Common myeloid progenitor, CD34-positive (primary cell): ENCODE measurements at regions not wholly inside any gene's neighbourhood (a gene's known extent, or its start where the extent isn't known, plus 50 kb on each side); places are given as distances from the start of the nearest gene placed in this dataset.

Source experiments
- CTCF ChIA-PET: fragments of 350-600 bp; sonication (Branson Sonifier 250); formaldehyde crosslinking; loops from one replicate; lab custom pipeline; 2021; ENCODE audit warnings: antibody characterized with exemption; lab: Charles Lee
- POLR2A ChIA-PET: fragments of 350-600 bp; sonication (Branson Sonifier 250); formaldehyde crosslinking; loops from one replicate; lab custom pipeline; 2021; ENCODE audit warnings: antibody characterized with exemption; lab: Charles Lee
- DNase-seq, 3 donors: peaks; one replicate each; pipeline versions ENCODE4 v3.0.0 to v3.0.0-alpha.2; 2013
- H3K27ac ChIP-seq, 2 experiments: 1 replicate in 1 of 2; 2 replicates in 1 of 2; pipeline ENCODE4 v1.7.0; 2013; ENCODE audit warnings: inconsistent platforms in 2 of 2, low read length in 2 of 2, mild to moderate bottlenecking in 2 of 2, low read depth in 1 of 2, moderate library complexity in 1 of 2; ENCODE audit not compliant: severe bottlenecking in 2 of 2, insufficient read depth in 1 of 2, poor library complexity in 1 of 2
- H3K27me3 ChIP-seq, 5 experiments: replicated peaks in 2 of 5; 1 replicate in 3 of 5; 2 replicates in 2 of 5; pipeline versions ENCODE4 v1.6.1 to v1.7.0; 2013; ENCODE audit warnings: low read length in 4 of 5, mild to moderate bottlenecking in 2 of 5, moderate library complexity in 2 of 5, inconsistent platforms in 1 of 5; ENCODE audit not compliant: insufficient read depth in 5 of 5, control insufficient read depth in 4 of 5
- H3K36me3 ChIP-seq, 4 experiments: 1 replicate in 2 of 4; 2 replicates in 2 of 4; pipeline versions ENCODE4 v1.6.1 to v1.7.0; 2013; ENCODE audit warnings: low read length in 3 of 4, control low read depth in 1 of 4, mild to moderate bottlenecking in 1 of 4; ENCODE audit not compliant: control insufficient read depth in 4 of 4, insufficient read depth in 4 of 4
- H3K4me1 ChIP-seq, 4 experiments: 1 replicate in 3 of 4; 2 replicates in 1 of 4; pipeline versions ENCODE4 v1.6.1 to v1.7.1; 2013; ENCODE audit warnings: low read length in 3 of 4, mild to moderate bottlenecking in 3 of 4, control low read depth in 1 of 4, inconsistent platforms in 1 of 4, moderate library complexity in 1 of 4; ENCODE audit not compliant: control insufficient read depth in 4 of 4, insufficient read depth in 4 of 4; ENCODE audit errors: control extremely low read depth in 1 of 4
- H3K4me3 ChIP-seq, 7 experiments: 1 replicate in 4 of 7; 2 replicates in 3 of 7; pipeline versions ENCODE4 v1.5.1 to v1.7.0; 2013; ENCODE audit warnings: mild to moderate bottlenecking in 7 of 7, low read length in 6 of 7, moderate library complexity in 6 of 7, inconsistent platforms in 2 of 7, low read depth in 2 of 7, control low read depth in 1 of 7; ENCODE audit not compliant: insufficient read depth in 4 of 7, control insufficient read depth in 1 of 7; ENCODE audit errors: extremely low read depth in 1 of 7
- H3K9me3 ChIP-seq, 5 experiments: 1 replicate in 4 of 5; 2 replicates in 1 of 5; pipeline versions ENCODE4 v1.6.1 to v1.7.1; 2013; ENCODE audit warnings: low read length in 4 of 5, mild to moderate bottlenecking in 2 of 5, inconsistent platforms in 1 of 5, low read depth in 1 of 5, moderate library complexity in 1 of 5; ENCODE audit not compliant: control insufficient read depth in 4 of 5, insufficient read depth in 2 of 5; ENCODE audit errors: control extremely low read depth in 1 of 5
- WGBS: methylation state at CpG from one replicate; pipeline ENCODE4 v1.1.5; 2013; ENCODE audit not compliant: insufficient coverage; 5-methylcytosine and 5-hydroxymethylcytosine counted together

DNA sequence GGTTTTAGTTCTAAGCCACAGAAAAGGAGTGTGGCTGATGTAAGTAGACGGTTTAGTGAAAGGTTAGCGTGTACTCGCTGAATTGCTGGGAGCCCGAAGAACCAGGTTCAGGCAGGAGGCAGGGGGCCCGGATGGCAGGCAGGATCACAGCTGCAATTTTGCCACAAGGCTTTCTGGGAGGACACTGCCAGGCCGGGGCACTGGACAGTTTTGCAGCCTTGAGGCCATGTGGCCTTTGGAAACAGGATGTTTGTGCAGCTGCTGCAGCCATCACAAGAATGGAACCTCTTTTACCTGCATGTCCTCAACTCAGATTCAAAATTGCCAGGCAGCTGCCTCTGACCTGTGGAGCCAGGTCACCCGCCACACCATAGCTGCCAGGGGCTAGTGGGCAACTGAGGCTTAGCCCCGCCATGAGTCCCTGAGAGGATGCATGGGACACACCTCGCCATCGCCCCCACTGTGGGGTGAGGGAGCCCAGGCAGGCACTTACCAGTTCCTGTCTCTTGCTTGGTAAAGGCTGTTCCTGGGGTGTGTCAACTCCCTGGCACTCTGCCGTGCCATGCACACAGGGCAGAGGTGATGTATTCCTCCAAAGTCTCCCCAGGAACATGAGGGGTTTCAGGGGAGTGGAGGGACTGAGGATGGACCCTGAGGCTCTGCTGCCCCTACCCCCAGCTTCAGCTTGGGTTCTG lies 188.6 kb downstream of the RPS24 start:
- CTCF ChIA-PET: interaction anchor here (1.4 to 7.1 kb wide), 5 partner anchors 10 to 80 kb away, joined by 4 to 25 read pairs (median 5); no protein-coding TSS in a partner anchor
- WGBS: 93% methylated on average over 9 of the region's 11 CpGs
- POLR2A ChIA-PET: no interaction called here

DNA sequence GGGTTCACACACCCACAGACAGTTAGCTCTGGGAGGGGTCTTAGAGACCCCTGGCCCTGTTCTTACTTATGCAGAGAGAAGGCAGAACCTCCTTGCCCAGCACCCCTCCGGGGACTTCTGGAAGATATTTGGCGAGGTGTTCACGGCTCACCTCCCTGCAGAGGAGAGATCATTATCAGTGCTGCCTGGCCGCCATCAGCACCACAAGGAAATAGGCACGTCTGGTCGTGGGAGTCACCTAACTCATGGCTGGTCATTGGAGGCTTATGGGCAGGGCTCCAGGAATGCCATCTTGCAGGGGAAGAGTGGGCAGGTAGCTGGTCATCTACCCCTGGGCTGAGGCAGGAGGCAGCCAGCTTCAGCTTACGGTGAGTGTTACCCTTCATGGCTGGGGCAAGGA lies 189.4 kb downstream of the RPS24 start:
- no peaks in the 10 kb centered on the region for H3K36me3 ChIP-seq
- no peaks in the 10 kb centered on the region for H3K27me3 ChIP-seq
- WGBS: 83% methylated on average over 7 of the region's 7 CpGs
- H3K4me3 ChIP-seq: no peak overlapping the region
- no peak for DNase-seq
- peaks cover 0 to 4% (median 1%) of the 10 kb centered on the region in 4 experiments for H3K4me1 ChIP-seq
- H3K27ac ChIP-seq: no peak overlapping the region
- no peaks in the 10 kb centered on the region for H3K9me3 ChIP-seq
- POLR2A ChIA-PET: no interaction called here
- CTCF ChIA-PET: interaction anchor here (1.4 to 7.1 kb wide), 4 partner anchors 9 to 79 kb away, joined by 4 to 25 read pairs (median 5); no protein-coding TSS in a partner anchor

More for the DNA sequence above, 188.6 kb downstream of the RPS24 start:
- DNase-seq: no peak
- peaks cover under 1 to 6% (median 5%) of the 10 kb centered on the region in 4 experiments for H3K4me1 ChIP-seq
- no peaks in the 10 kb centered on the region for H3K9me3 ChIP-seq
- no peak overlapping the region for H3K4me3 ChIP-seq
- H3K27me3 ChIP-seq: no peaks in the 10 kb centered on the region
- H3K27ac ChIP-seq: no peak overlapping the region
- H3K36me3 ChIP-seq: no peaks in the 10 kb centered on the region

DNA sequence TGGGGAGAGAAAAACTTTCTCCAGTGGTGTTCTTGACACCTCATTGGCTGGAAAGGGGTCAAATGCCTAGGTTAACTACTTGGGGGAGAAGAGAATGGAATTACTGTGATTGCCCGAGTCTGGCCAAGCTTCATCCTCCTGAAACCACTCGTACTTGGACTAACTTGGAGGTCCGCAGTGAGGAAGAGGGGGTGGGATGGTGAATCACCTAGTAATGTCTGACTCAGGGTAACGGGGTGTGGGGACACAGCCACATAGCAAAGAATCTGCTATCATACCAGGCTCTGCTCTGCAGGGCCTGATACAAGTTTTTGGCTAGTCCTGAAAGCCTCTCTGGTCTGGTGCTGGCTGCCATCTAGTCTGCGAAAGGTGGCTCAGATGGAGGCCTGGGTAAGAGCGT lies 190.9 kb downstream of the RPS24 start:
- Histone ChIP-seq H3K4me3 (no peak overlapping the region), H3K4me1 (peaks cover 0 to 4% (median 1%) of the 10 kb centered on the region in 4 experiments), H3K9me3 (no peaks in the 10 kb centered on the region), H3K27me3 (no peaks in the 10 kb centered on the region), H3K36me3 (no peaks in the 10 kb centered on the region), H3K27ac (no peak overlapping the region)
- CTCF ChIA-PET: interaction anchor here (1.1 to 7.1 kb wide), 4 partner anchors 9 to 77 kb away, joined by 3 to 25 read pairs (median 4); no protein-coding TSS in a partner anchor
- POLR2A ChIA-PET: interaction anchor here (0.6 kb wide), 1 partner anchor 12 kb away, joined by 11 read pairs; no protein-coding TSS in a partner anchor
- WGBS: 100% methylated on average over 2 of the region's 6 CpGs
- no peak for DNase-seq

DNA sequence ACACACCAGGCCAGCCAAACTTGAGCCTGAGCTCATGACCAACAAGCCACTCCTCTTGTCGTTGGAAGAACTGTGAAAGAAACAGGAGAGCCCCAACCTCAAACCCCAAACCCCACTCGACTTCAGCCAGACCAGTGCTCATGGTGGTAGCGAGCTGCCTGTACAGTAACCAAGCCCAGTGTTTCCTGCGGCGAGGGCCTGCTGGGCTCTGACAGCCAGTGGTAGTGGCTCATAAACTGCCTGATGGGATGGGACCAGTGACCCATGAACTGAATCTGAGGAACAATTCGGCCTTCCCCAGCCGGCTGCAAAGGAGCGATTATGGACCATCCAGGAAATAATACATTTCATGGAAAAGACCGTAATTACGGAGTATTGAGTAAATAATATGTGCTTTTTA lies 191.9 kb downstream of the RPS24 start:
- 96% methylated on average over 5 of the region's 10 CpGs for WGBS

DNA sequence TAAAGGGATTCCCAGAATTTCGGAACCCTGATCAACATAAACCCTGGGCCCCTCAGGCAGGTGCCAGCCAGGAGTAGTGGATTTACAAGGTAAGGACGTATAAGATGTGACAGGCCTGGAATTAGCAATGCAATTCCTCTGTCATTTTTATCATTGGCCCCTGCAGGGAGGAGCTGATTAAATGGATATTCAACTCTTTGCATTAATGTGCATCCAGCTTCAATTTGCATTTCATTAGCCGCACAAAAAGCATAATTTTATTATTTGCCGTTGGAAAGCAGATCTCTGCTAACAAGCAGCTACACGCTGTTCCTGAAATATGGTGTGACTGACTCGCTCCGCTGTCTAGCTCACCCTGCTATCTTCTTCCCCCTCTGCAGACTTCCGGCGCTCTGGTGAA lies 195.8 kb downstream of the RPS24 start:
- H3K4me1 ChIP-seq: peaks cover 0 to 4% (median 2%) of the 10 kb centered on the region in 4 experiments
- H3K4me3 ChIP-seq: no peak overlapping the region
- ChIA-PET POLR2A (no interaction called here), CTCF (no interaction called here)
- H3K27me3 ChIP-seq: no peaks in the 10 kb centered on the region
- no peaks in the 10 kb centered on the region for H3K36me3 ChIP-seq
- over 99% methylated on average over 9 of the region's 9 CpGs for WGBS
- no peaks in the 10 kb centered on the region for H3K9me3 ChIP-seq
- DNase-seq: no peak
- H3K27ac ChIP-seq: no peak overlapping the region

More for the DNA sequence above, 191.9 kb downstream of the RPS24 start:
- H3K27me3 ChIP-seq: no peaks in the 10 kb centered on the region
- H3K4me1 ChIP-seq: peaks cover 0 to 4% (median 1%) of the 10 kb centered on the region in 4 experiments
- no peak for DNase-seq
- CTCF ChIA-PET: interaction anchor here (1.1 to 7.1 kb wide), 4 partner anchors 10 to 76 kb away, joined by 3 to 25 read pairs (median 4); no protein-coding TSS in a partner anchor
- H3K9me3 ChIP-seq: no peaks in the 10 kb centered on the region
- H3K4me3 ChIP-seq: no peak overlapping the region
- H3K36me3 ChIP-seq: no peaks in the 10 kb centered on the region
- H3K27ac ChIP-seq: no peak overlapping the region
- POLR2A ChIA-PET: no interaction called here

DNA sequence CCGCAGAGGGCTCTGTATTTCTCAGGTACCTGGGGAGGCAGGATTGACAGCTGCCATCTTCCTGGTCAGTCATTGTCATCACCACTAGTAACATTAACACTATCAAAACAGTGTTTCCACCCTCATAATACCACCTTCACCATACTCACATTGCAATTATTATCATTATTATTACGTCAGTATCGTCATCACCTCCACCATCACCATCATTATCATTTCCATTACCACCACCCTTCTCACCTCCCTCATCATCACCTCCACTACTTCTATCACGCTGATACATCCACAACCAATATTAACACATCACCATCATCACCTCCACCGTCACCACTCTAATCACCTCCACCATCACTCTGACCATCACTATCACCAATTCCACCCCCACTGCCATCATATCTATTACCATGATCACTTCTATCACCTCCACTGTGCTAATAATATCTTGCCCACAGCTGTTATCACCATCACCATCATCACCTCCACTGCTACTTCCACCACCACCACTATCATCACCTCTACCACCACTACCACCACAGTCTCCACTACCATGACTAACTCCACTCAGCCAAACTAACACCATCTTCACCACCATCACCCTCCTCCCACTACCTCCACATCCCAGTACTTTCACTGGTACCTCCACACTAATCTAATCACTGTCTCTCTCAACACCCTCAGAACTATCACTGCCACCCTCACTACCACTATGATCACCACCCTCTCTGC lies 196.4 kb downstream of the RPS24 start:
- H3K9me3 ChIP-seq: no peaks in the 10 kb centered on the region
- CTCF ChIA-PET: no interaction called here
- H3K4me1 ChIP-seq: peaks cover 0 to 4% (median 2%) of the 10 kb centered on the region in 4 experiments
- no peaks in the 10 kb centered on the region for H3K36me3 ChIP-seq
- POLR2A ChIA-PET: no interaction called here
- no peaks in the 10 kb centered on the region for H3K27me3 ChIP-seq
- no peak overlapping the region for H3K27ac ChIP-seq
- H3K4me3 ChIP-seq: no peak overlapping the region
- 100% methylated on average over 5 of the region's 5 CpGs for WGBS
- no peak for DNase-seq
